GM19328 (cell line): ENCODE measurements at regions not wholly inside any gene's neighbourhood (a gene's known extent, or its start where the extent isn't known, plus 50 kb on each side); places are given as distances from the start of the nearest gene placed in this dataset.

Experiments
- ATAC-seq: cut with Tn5 transposase; IDR thresholded peaks from one replicate; pipeline ENCODE4 v1.9.1; 2021; ENCODE audit warnings: mild to moderate bottlenecking, moderate library complexity; ENCODE audit not compliant: unreplicated experiment

- no peak for ATAC-seq
These were observed 517.1 kb downstream of the EPHA3 start for GRCh38 chr3:89624494-89624893.

GRCh38 chr3:89625945-89626344, 518.5 kb downstream of the EPHA3 start:
- no peak for ATAC-seq

- no peak for ATAC-seq
These were observed 521.6 kb downstream of the EPHA3 start for GRCh38 chr3:89628856-89629670.

GRCh38 chr3:89635137-89635536, 527.7 kb downstream of the EPHA3 start:
- ATAC-seq: no peak

- ATAC-seq: no peak
These were observed 537.3 kb downstream of the EPHA3 start for GRCh38 chr3:89644716-89645115.

GRCh38 chr3:89649431-89649830, 542.0 kb downstream of the EPHA3 start:
- no peak for ATAC-seq

- no peak for ATAC-seq
These were observed 546.6 kb downstream of the EPHA3 start for GRCh38 chr3:89654031-89654430.

- no peak for ATAC-seq
These were observed 549.0 kb downstream of the EPHA3 start for GRCh38 chr3:89656388-89656787.

GRCh38 chr3:89679686-89680085, 572.3 kb downstream of the EPHA3 start:
- ATAC-seq: no peak

GRCh38 chr3:89682556-89682955, 575.1 kb downstream of the EPHA3 start:
- no peak for ATAC-seq

- no peak for ATAC-seq
These were observed 578.3 kb downstream of the EPHA3 start for GRCh38 chr3:89685731-89686130.

GRCh38 chr3:89690646-89691045, 583.2 kb downstream of the EPHA3 start:
- ATAC-seq: no peak

- no peak for ATAC-seq
These were observed 585.2 kb downstream of the EPHA3 start for GRCh38 chr3:89692601-89693000.

GRCh38 chr3:89697321-89697916, 590.0 kb downstream of the EPHA3 start:
- no peak for ATAC-seq

GRCh38 chr3:89698208-89698830, 590.9 kb downstream of the EPHA3 start:
- ATAC-seq: no peak

GRCh38 chr3:89699229-89699628, 591.8 kb downstream of the EPHA3 start:
- no peak for ATAC-seq

- no peak for ATAC-seq
These were observed 592.4 kb downstream of the EPHA3 start for GRCh38 chr3:89699771-89700170.

- ATAC-seq: no peak
These were observed 595.0 kb downstream of the EPHA3 start for GRCh38 chr3:89702404-89702803.

- no peak for ATAC-seq
These were observed 605.8 kb downstream of the EPHA3 start for GRCh38 chr3:89713196-89713595.

- no peak for ATAC-seq
These were observed 606.8 kb downstream of the EPHA3 start for GRCh38 chr3:89714237-89714636.

GRCh38 chr3:89740080-89740880, 632.9 kb downstream of the EPHA3 start:
- ATAC-seq: no peak

- no peak for ATAC-seq
These were observed 633.4 kb downstream of the EPHA3 start for GRCh38 chr3:89740881-89741177.
